GM19023 (cell line): ENCODE measurements at regions not wholly inside any gene's neighbourhood (a gene's known extent, or its start where the extent isn't known, plus 50 kb on each side); places are given as distances from the start of the nearest gene placed in this dataset.

Experiments used
- ATAC-seq: cut with Tn5 transposase; IDR thresholded peaks from one replicate; pipeline ENCODE4 v1.9.1; 2021; ENCODE audit warnings: mild to moderate bottlenecking, moderate library complexity; ENCODE audit not compliant: unreplicated experiment

GRCh38 chr7:119348491-119348890 is 924.5 kb upstream of the KCND2 start:
- no peak for ATAC-seq

GRCh38 chr7:119350334-119350733 is 922.6 kb upstream of the KCND2 start:
- no peak for ATAC-seq

- ATAC-seq: no peak
These were observed 921.7 kb upstream of the KCND2 start for GRCh38 chr7:119351320-119351719.

GRCh38 chr7:119374436-119374835 is 898.5 kb upstream of the KCND2 start:
- ATAC-seq: no peak

- no peak for ATAC-seq
These were observed 895.1 kb upstream of the KCND2 start for GRCh38 chr7:119377861-119378260.

- ATAC-seq: no peak
These were observed 890.2 kb upstream of the KCND2 start for GRCh38 chr7:119382726-119383125.

- no peak for ATAC-seq
These were observed 878.0 kb upstream of the KCND2 start for GRCh38 chr7:119395024-119395423.

- ATAC-seq: no peak
These were observed 875.8 kb upstream of the KCND2 start for GRCh38 chr7:119397156-119397555.

GRCh38 chr7:119408596-119408995 is 864.4 kb upstream of the KCND2 start:
- no peak for ATAC-seq

GRCh38 chr7:119413314-119413805 is 859.6 kb upstream of the KCND2 start:
- no peak for ATAC-seq

GRCh38 chr7:119415682-119416081 is 857.3 kb upstream of the KCND2 start:
- ATAC-seq: no peak

- ATAC-seq: no peak
These were observed 851.3 kb upstream of the KCND2 start for GRCh38 chr7:119421657-119422056.

GRCh38 chr7:119436882-119437281 is 836.1 kb upstream of the KCND2 start:
- no peak for ATAC-seq

- ATAC-seq: no peak
These were observed 834.7 kb upstream of the KCND2 start for GRCh38 chr7:119438315-119438714.

GRCh38 chr7:119439192-119439591 is 833.8 kb upstream of the KCND2 start:
- no peak for ATAC-seq

- ATAC-seq: no peak
These were observed 820.6 kb upstream of the KCND2 start for GRCh38 chr7:119452401-119452800.

GRCh38 chr7:119465798-119466305 is 807.1 kb upstream of the KCND2 start:
- no peak for ATAC-seq

GRCh38 chr7:119472408-119473038 is 800.5 kb upstream of the KCND2 start:
- no peak for ATAC-seq

GRCh38 chr7:119482209-119482608 is 790.8 kb upstream of the KCND2 start:
- ATAC-seq: peak; percentile 90

GRCh38 chr7:119482671-119483070 is 790.3 kb upstream of the KCND2 start:
- ATAC-seq: no peak

- ATAC-seq: no peak
These were observed 789.6 kb upstream of the KCND2 start for GRCh38 chr7:119483364-119483763.

GRCh38 chr7:119514326-119514725 is 758.6 kb upstream of the KCND2 start:
- no peak for ATAC-seq

- ATAC-seq: no peak
These were observed 757.8 kb upstream of the KCND2 start for GRCh38 chr7:119515214-119515613.
